Suprapubic skin (tissue), 4 donors: ENCODE measurements at regions not wholly inside any gene's neighbourhood (a gene's known extent, or its start where the extent isn't known, plus 50 kb on each side); places are given as distances from the start of the nearest gene placed in this dataset.
"Not testable (repeated sequence)": the region's sequence is repeated elsewhere in the genome, so short reads cannot be mapped to it uniquely, and the experiment has no call there.

Experiments used
- DNase-seq, 2 donors: peaks; one replicate each; pipeline ENCODE4 v3.0.0-alpha.2; 2019; ENCODE audit warnings: low spot score in 2 of 2
- H3K27ac ChIP-seq: fragments of 200-600 bp; sonication (generic); one replicate; pipeline ENCODE4 v1.5.1; 2019
- H3K27me3 ChIP-seq: fragments of 200-600 bp; sonication (generic); one replicate; pipeline ENCODE4 v1.5.1; 2019
- H3K36me3 ChIP-seq: fragments of 200-600 bp; sonication (generic); one replicate; pipeline ENCODE4 v1.5.1; 2019
- H3K4me1 ChIP-seq: fragments of 200-600 bp; sonication (generic); one replicate; pipeline ENCODE4 v1.5.1; 2019
- H3K4me3 ChIP-seq: fragments of 200-600 bp; sonication (generic); one replicate; pipeline ENCODE4 v1.5.1; 2019; ENCODE audit warnings: mild to moderate bottlenecking
- H3K9me3 ChIP-seq: fragments of 200-600 bp; sonication (generic); one replicate; pipeline ENCODE4 v1.5.1; 2019
- EP300 ChIP-seq: sonication (generic); formaldehyde crosslinking; IDR thresholded peaks from one replicate; pipeline ENCODE4 v1.6.1; 2017; ENCODE audit warnings: antibody characterized with exemption
- POLR2A ChIP-seq, 2 donors: fragments of 450-650 bp; IDR thresholded peaks; one replicate each; pipeline ENCODE4 v1.6.1; 2017; ENCODE audit warnings: antibody characterized with exemption in 2 of 2, mild to moderate bottlenecking in 2 of 2, moderate library complexity in 2 of 2
- POLR2AphosphoS5 ChIP-seq, 3 donors: sonication (generic); formaldehyde crosslinking; IDR thresholded peaks; one replicate each; pipeline ENCODE4 v1.6.1; 2017; ENCODE audit warnings: antibody characterized with exemption in 3 of 3
- WGBS: methylation state at CpG from one replicate; pipeline ENCODE4 v1.1.5; 2018; 5-methylcytosine and 5-hydroxymethylcytosine counted together
- TF ChIP-seq, protein P1 (sequence below), 2 donors: fragments of 200-600 bp in 1 of 2; fragments of 450-650 bp in 1 of 2; sonication (generic) in 1 of 2; IDR thresholded peaks; one replicate each; pipeline ENCODE4 v1.5.1; 2016 to 2019; ENCODE audit warnings: antibody characterized with exemption in 2 of 2, mild to moderate bottlenecking in 1 of 2, moderate library complexity in 1 of 2

DNA sequence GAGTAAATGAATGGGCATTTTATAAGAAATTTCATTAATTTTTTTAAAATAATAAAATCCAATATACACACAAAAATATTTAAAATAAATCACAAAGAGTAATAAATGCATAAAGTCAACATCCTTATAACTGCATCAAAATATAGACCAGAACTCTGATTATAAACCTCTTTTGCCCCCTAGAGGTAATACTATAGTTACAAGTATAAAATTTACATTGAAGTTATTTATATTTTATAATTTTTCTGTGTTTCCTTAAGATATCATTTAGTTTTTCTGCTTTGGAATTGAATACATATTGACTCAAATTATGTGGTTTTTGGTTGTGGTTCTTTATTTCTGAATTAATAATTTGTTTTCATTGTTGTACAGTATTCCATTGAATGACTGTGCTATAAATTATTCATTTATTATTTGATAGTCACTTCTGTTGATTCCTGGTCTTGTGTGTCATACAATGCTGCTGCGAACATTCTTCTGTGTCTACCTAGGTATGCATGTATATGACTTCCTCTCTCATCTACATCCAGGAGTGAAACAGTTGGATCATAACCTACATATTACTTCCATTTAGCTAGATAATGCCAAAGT is 673.6 kb downstream of the IPMK start:
- Histone ChIP-seq H3K9me3 (peaks cover 3% of the 10 kb centered on the region), H3K36me3 (no peaks in the 10 kb centered on the region), H3K27me3 (no peaks in the 10 kb centered on the region), H3K4me3 (no peak overlapping the region), H3K4me1 (no peaks in the 10 kb centered on the region), H3K27ac (no peak overlapping the region)
- DNase-seq: no peak
- TF ChIP-seq EP300 (no peak), POLR2A (IDR thresholded peaks at IDR 0.05) (no peak), POLR2AphosphoS5 (IDR thresholded peaks at IDR 0.05) (no peak)
- TF ChIP-seq, protein P1, sequence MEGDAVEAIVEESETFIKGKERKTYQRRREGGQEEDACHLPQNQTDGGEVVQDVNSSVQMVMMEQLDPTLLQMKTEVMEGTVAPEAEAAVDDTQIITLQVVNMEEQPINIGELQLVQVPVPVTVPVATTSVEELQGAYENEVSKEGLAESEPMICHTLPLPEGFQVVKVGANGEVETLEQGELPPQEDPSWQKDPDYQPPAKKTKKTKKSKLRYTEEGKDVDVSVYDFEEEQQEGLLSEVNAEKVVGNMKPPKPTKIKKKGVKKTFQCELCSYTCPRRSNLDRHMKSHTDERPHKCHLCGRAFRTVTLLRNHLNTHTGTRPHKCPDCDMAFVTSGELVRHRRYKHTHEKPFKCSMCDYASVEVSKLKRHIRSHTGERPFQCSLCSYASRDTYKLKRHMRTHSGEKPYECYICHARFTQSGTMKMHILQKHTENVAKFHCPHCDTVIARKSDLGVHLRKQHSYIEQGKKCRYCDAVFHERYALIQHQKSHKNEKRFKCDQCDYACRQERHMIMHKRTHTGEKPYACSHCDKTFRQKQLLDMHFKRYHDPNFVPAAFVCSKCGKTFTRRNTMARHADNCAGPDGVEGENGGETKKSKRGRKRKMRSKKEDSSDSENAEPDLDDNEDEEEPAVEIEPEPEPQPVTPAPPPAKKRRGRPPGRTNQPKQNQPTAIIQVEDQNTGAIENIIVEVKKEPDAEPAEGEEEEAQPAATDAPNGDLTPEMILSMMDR (IDR thresholded peaks at IDR 0.05): no peak
- 86% methylated on average over 1 of the region's 1 CpG for WGBS

DNA sequence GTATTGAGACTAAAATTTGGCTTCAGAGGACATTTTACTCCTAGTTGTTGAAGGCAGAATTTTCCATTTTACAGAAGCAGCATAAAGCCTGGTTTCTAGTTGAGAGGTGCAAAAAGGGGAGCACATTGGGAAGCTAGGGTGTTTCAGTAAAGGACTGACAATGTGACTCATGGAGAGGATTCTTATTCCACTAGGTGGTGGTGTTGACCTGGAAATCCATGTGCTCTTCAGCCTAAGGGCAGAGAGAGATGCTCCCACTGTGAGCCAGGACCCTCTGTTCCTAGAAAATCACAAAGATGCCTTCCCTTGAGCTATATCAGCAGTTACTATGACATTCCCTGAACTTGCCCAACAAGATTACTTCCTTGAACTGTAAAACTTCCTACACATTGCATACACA is 687.8 kb downstream of the IPMK start:
- no peaks in the 10 kb centered on the region for H3K36me3 ChIP-seq
- TF ChIP-seq POLR2A (IDR thresholded peaks at IDR 0.05) (no peak), EP300 (no peak), POLR2AphosphoS5 (IDR thresholded peaks at IDR 0.05) (no peak)
- TF ChIP-seq, protein P1 (IDR thresholded peaks at IDR 0.05): no peak
- no peak overlapping the region for H3K4me3 ChIP-seq
- no peak for DNase-seq
- H3K27ac ChIP-seq: no peak overlapping the region
- no peaks in the 10 kb centered on the region for H3K4me1 ChIP-seq
- peaks cover 5% of the 10 kb centered on the region for H3K9me3 ChIP-seq
- H3K27me3 ChIP-seq: no peaks in the 10 kb centered on the region

DNA sequence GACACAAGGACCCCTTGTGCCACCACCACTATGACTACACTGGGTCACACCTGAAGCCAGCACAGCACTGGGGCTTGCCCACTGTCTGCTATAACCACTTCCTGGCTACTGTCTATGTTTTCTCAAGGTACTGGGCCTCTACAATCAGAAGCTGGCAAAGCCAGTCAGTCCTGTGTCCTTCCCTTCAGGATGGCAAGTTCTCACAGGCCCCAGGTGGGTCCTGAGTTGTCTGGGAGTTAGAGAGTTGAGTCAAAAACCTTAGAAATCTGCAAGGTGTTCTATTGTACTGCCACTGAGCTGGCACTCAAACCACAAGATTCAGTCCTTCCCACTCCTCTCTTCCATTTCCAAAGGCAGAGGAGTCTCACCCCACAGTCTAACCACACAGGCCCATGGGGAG is 705.5 kb downstream of the IPMK start:
- Histone ChIP-seq H3K27ac (no peak overlapping the region), H3K4me3 (no peak overlapping the region), H3K4me1 (no peaks in the 10 kb centered on the region), H3K27me3 (no peaks in the 10 kb centered on the region), H3K9me3 (peaks cover 5% of the 10 kb centered on the region), H3K36me3 (no peaks in the 10 kb centered on the region)
- no peak for TF ChIP-seq POLR2AphosphoS5 (IDR thresholded peaks at IDR 0.05)
- TF ChIP-seq POLR2A (IDR thresholded peaks at IDR 0.05): no peak
- no peak for DNase-seq

DNA sequence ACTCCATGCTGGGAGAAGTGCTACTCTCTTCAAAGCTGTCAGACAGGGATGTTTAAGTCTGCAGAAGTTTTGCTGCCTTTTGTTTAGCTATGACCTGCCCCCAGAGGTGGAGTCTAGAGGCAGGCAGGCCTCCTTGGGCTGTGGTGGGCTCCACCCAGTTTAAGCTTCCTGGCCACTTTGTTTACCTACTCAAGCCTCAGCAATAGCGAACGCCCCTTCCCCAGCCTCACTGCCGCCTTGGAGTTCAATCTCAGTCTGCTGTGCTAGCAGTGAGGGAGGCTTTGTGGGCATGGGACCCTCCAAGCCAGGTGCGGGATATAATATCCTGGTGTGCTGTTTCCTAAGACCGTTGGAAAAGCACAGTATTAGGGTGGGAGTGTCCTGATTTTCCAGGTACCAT is 715.9 kb downstream of the IPMK start:
- H3K4me1 ChIP-seq, H3K9me3 ChIP-seq, DNase-seq, H3K27me3 ChIP-seq, H3K27ac ChIP-seq, H3K36me3 ChIP-seq, H3K4me3 ChIP-seq: not testable (repeated sequence)
- WGBS: 75% methylated on average over 4 of the region's 5 CpGs

DNA sequence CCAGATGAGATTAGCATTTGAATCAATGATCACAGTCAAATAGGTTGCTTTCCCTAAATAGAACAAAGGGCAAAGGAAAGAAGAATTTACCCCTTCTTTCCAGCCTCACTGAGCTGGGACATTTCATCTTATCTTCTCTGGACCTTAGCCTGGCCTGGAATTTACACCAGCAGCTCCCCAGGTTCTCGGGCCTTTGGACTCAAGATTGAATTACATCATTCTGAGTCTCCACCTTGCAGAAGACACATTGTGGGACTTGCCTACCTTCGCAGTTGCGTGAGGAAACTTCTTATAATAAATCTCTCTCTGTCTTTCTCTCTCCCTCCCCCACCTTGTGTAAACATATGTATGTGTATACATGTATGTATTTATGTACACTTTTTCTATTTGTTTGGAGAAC is 732.4 kb downstream of the IPMK start:
- H3K9me3 ChIP-seq: no peaks in the 10 kb centered on the region
- H3K27ac ChIP-seq: no peak overlapping the region
- H3K27me3 ChIP-seq: no peaks in the 10 kb centered on the region
- no peak overlapping the region for H3K4me3 ChIP-seq
- no peaks in the 10 kb centered on the region for H3K4me1 ChIP-seq
- no peak for DNase-seq
- TF ChIP-seq POLR2AphosphoS5 (IDR thresholded peaks at IDR 0.05) (no peak), EP300 (no peak), POLR2A (IDR thresholded peaks at IDR 0.05) (no peak)
- TF ChIP-seq, protein P1 (IDR thresholded peaks at IDR 0.05): no peak
- no peaks in the 10 kb centered on the region for H3K36me3 ChIP-seq
- whole genome bisulfite sequencing: 89% methylated on average over 3 of the region's 3 CpGs

DNA sequence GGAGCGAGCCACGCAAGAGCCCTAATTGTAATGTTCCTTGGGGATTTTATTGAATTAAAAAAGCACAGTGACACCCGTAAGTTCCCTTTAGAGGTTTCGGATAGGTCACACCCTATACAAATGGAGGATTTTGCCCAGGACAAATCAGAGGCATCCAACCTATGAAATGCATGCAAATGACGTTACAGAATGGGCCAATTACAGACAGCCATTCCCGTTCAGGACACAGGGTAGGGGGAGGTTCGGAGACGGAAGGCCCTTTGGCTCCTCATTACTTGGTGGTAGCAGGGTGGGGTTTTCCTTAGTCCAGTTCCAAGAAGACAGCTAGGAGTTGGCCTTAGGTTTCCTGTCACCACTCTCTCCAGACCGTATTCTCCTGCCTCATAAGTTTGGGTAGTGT is 754.1 kb downstream of the IPMK start:
- Histone ChIP-seq H3K27me3 (no peaks in the 10 kb centered on the region), H3K27ac (no peak overlapping the region), H3K36me3 (no peaks in the 10 kb centered on the region), H3K4me3 (no peak overlapping the region), H3K4me1 (no peaks in the 10 kb centered on the region), H3K9me3 (no peaks in the 10 kb centered on the region)
- TF ChIP-seq, protein P1 (IDR thresholded peaks at IDR 0.05): no peak
- no peak for TF ChIP-seq POLR2A (IDR thresholded peaks at IDR 0.05)
- no peak for TF ChIP-seq EP300
- no peak for TF ChIP-seq POLR2AphosphoS5 (IDR thresholded peaks at IDR 0.05)
- DNase-seq: no peak
- whole genome bisulfite sequencing: 82% methylated on average over 9 of the region's 9 CpGs
